Heart left ventricle (tissue), 13 donors: ENCODE measurements at regions not wholly inside any gene's neighbourhood (a gene's known extent, or its start where the extent isn't known, plus 50 kb on each side); places are given as distances from the start of the nearest gene placed in this dataset.

Experiments used
- POLR2A ChIP-seq, 2 donors: fragments of 450-650 bp; IDR thresholded peaks; one replicate each; pipeline ENCODE4 v1.6.1; 2017; ENCODE audit warnings: antibody characterized with exemption in 2 of 2, mild to moderate bottlenecking in 2 of 2, moderate library complexity in 2 of 2
- TF ChIP-seq, protein P1 (sequence below), 12 donors: fragments of 200-600 bp; sonication (generic) in 4 of 12; IDR thresholded peaks; one replicate each; pipeline versions ENCODE4 v1.5.0 to v1.8.0; 2018 to 2022; ENCODE audit warnings: antibody characterized with exemption in 12 of 12, mild to moderate bottlenecking in 5 of 12
- donor health status: ischemic (EF 13 %, LVEDD 7.1; RV severe dilation, severe dysfunction).
- donor health status: DM: no; HTN: yes; CAD: no.
- donor health status: DM: no; HTN: no; CAD: no.
- donor health status: ischemic (EF 25% LVEDD 6.9; RV normal size, moderate dysfunction).
- donor health status: ischemic (EF 25% LVEDD 5.7; RV mildly dilated, moderate dysfunction).
- donor health status: ischemic (EF 35%, LVEDD 5.7; RV mildly dilated, moderate dysfunction).
- donor health status: nonischemic (EF 11% LVEDD 7.7; RV severe dilation, severe dysfunction).
- donor health status: DM: yes; HTN: yes; CAD: no.
- donor health status: PGD.
- donor health status: ischemic (EF 29% LVEDD 5.4; RV normal size, mild dysfunction).
- donor health status: nonischemic (EF 23%, LVEDD 6.1; RV moderate dilation, normal function).

DNA sequence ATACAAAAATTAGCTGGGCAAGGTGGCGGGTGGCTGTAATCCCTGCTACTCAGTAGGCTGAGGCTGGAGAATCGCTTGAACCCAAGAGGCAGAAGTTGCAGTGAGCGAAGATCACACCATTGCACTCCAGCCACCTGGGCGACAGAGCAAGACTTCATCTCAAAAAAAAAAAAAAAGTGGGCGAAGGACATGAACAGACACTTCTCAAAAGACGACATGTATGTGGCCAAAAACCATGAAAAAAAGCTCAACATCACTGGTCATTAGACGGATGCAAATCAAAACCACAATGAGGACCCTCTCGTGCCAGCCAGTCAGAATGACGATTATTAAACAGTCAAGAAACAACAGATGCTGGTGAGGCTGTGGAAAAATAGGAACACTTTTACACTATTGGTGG is 344.9 kb upstream of the JARID2 start:
- TF ChIP-seq, protein P1, sequence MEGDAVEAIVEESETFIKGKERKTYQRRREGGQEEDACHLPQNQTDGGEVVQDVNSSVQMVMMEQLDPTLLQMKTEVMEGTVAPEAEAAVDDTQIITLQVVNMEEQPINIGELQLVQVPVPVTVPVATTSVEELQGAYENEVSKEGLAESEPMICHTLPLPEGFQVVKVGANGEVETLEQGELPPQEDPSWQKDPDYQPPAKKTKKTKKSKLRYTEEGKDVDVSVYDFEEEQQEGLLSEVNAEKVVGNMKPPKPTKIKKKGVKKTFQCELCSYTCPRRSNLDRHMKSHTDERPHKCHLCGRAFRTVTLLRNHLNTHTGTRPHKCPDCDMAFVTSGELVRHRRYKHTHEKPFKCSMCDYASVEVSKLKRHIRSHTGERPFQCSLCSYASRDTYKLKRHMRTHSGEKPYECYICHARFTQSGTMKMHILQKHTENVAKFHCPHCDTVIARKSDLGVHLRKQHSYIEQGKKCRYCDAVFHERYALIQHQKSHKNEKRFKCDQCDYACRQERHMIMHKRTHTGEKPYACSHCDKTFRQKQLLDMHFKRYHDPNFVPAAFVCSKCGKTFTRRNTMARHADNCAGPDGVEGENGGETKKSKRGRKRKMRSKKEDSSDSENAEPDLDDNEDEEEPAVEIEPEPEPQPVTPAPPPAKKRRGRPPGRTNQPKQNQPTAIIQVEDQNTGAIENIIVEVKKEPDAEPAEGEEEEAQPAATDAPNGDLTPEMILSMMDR (IDR thresholded peaks at IDR 0.05): no peak
- TF ChIP-seq POLR2A (IDR thresholded peaks at IDR 0.05): no peak
